HG03571 (cell line): ENCODE measurements at regions not wholly inside any gene's neighbourhood (a gene's known extent, or its start where the extent isn't known, plus 50 kb on each side); places are given as distances from the start of the nearest gene placed in this dataset.
"Not testable (repeated sequence)": the region's sequence is repeated elsewhere in the genome, so short reads cannot be mapped to it uniquely, and the experiment has no call there.

Experiments used
- ATAC-seq: cut with Tn5 transposase; IDR thresholded peaks from one replicate; pipeline ENCODE4 v1.9.1; 2021; ENCODE audit not compliant: unreplicated experiment

DNA sequence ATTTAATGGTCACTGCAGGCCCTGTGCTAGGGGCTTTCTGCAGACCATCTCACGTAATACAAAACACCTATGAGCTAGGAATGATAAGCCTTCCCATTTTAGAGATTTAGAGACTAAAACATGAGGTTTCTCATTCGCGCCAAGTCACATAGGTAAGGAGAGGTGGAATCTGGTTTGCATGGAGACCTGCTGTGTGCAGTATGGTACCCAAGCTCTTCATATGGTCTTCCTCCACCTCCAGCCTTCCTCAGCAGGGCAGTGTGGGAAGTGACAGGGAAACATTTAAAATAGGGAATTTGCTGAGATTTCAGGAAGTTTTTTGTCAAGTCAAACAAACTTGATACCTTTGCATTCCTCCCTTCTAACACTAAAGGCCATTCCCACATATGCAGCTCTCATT is 337.6 kb downstream of the IL20RB start:
- ATAC-seq: no peak

DNA sequence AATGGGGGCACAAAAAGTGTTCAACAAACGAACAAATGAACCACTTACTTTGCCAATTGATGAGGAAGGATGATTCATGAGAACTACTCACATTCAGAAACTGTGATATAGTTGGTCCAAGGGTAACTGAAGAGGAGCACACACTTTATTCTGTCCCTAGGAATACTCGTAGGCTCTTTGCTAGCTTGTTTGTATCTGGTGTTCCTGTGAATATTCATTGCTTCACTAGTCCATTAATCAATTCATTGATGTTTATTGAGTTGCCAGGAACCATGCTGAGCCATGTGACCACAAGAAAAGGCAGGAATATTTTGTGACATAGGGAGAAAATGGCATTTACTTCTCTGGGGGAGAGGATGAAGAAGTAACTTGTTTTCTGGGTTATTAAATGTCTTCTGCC is 338.3 kb downstream of the IL20RB start:
- ATAC-seq: no peak

DNA sequence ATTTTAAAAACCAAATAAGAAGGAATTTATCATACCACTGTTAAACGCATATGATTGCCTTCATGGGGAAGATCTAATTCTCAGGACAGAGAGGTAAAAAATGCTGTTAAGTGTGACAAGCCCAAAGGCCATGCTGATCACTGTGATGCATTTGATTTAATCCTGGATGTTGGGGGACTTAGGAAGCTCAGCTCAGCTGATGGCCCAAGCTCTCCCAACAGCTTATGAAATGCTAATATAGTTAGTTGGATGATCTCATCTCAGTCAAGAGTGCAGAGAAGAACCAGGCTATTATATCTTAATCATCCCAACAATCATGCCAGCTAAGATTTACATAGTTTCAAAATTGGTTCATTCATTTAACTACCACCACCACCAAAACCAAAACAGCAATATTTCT is 340.0 kb downstream of the IL20RB start:
- ATAC-seq: no peak

DNA sequence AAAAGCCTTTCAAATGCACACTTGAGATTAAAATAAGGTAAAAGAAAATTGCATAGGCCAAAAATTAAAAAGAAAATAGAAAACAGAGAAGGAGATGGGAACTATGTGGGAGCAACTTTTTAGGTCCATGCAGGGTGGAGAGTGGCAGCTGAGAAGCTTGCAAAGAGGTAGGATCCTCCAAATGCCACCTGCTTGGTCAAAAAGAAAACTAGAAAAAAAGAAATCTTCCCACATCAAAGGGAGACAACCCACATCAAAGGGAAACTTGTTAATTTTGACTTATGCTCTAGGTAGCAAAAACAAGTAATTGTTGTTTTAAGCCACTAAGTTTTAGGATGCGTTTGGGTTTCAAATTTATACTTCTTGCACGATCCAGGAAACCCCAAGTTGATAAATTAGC is 342.9 kb downstream of the IL20RB start:
- ATAC-seq: no peak

DNA sequence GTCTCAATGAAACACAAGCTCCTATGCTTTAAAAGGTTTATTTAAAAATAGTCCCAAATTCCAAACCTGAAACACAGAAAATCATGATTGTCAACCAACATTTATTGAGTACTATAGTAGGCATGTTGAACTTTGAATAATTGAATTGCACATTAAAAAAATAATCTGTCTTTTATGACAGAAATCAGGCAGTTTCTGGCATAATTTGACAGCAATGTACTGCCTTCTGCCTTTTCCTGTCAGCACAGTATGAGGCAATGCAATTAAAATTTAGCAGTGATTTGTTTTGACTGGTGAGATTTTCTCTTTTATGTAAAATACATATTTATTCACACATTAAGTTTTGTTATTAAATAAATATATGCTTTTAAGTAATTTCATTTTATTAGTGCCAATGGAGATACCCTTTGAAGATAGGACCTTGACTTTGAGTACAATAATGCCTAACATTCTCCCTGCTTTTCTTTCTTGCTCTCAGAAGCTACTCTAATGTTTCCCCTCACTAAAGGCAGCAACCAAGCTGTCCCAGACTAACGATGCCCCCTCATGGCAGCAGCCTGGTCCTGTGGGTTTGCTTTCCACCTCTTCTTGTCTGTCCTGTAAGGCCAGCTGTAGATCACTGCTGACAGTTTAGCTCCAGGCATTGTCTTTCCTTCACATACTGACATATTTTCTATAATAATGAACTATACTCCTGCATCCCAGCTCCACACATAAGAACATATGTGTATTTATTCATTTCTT is 346.7 kb downstream of the IL20RB start:
- no peak for ATAC-seq

DNA sequence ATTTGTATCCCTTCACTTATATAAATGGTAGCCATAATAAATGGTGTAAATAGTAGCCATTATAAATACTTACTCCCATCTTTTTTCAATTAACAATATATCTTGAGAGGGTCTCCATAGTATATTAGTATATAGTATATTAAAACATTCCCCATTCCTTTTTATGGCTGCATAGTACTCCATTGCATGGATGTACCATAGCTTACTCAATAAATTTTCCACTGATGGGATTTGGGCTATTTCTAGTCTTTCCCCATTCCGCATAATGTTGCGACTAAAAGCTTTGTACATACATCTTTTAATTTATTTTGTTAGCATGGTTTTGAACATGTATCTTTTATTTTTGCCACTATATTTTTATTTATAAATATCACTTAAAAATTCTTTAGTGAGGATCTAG is 366.3 kb downstream of the IL20RB start:
- no peak for ATAC-seq

DNA sequence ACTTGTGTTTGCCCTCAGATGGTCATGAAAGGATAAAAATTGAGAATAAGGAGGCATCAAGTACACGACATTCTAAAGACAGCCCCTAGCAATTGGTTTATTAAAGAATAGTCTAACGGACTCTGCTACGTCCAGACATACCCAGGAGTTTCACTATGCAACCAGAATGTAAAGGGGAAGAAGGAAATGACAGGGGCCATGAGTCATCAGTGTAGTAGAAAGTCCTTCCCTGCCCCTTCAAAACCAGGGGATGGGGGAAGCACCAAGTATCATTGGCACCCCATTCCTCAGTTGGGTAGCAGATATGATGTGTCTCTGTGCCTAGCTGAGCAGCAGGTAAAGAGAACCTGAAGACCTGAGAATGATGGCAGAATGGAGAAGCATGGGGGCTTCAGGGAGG is 367.4 kb downstream of the IL20RB start:
- no peak for ATAC-seq

DNA sequence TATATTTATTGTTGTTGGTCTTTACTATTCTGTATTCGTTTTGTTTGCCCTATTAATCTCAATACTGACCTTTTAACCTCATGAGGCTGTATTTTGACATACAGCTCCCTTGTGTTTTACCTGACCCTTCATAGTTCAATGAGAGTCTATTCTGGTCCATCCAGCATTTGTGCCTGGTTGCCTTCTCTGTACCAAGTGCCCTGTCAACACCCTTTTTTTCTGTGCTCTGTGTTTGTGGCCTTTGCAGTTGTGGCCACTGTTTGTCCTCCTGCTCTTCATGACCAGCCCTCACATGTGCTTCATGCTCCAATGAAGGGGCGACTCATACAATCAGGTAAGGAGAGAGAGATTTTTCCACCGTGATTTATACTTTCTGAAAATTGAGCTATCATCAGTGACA is 368.2 kb downstream of the IL20RB start:
- ATAC-seq: no peak

DNA sequence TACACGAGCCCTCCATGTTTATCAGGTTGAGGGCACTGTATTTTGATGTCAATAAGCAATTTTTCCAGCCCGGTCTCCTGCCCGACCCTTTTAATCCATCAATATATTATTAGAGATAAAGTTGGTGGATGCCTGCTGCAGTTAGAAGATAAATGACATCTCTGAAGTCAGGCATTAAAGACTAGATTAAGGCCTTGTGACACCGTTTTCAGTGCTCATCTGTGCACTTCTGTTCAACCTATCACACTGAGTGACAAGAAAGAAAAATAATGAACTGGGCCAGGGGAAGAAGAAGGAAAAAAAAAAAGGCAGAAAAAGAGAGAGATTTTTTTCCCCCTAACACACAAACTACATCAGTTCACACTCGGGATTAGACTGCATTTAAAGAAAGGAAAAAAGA is 371.8 kb downstream of the IL20RB start:
- ATAC-seq: no peak

DNA sequence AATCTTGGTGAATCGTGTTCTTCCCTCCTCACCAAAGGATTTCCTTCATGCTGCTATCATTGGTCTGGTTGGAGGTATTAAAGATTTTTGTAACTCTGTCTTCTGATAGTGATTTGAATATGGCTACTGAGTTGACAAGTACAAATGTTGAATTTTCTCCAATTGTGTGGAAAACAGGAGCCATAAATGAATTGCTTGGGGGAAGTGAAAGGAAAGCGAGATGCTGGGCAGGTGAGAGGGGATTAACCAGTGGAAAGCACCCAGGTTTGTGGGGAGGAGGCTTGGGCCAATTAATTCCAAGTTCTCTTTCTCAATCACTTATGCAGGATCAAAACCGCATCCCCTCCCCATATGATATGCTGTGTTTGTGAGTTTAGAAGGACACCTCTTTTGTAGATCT is 372.5 kb downstream of the IL20RB start:
- ATAC-seq: no peak

DNA sequence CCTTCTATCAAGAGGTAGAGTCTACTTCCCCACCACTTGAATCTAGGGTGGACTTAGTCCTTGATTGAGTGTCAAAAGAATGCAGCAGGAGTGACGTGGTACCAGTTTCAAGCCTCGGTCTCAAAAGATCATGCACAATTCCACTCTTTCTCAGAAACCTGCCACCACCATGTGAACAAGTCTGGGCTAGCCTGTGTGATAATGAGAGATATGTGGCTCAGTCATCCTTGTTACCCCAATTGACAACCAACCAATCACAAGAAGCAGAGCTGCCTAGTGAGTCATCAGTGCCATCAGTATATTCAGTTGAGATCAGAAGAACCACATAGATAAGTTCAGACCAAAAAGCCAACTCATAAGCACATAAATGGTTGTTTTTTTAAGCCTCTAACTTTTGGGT is 374.5 kb downstream of the IL20RB start:
- ATAC-seq: no peak

DNA sequence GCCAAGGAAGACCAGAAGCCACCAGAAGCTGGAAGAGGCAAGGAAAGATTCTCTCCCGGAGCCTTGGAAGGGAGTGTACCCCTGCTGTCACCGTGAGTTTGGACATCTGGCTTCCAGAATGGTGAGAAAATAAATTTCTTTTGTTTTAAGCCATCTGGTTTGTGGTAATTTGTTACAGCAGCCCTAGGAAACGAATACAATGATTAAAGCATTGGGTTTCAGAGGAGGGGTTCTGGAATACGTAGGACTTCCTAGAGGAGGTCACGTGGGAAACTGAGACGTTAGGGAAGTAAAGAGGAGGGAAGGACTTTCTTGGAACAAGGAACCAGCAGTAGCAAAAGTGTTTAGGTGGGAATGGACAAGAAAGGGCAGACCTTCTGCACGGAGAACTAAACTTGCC is 377.7 kb downstream of the IL20RB start:
- ATAC-seq: no peak

DNA sequence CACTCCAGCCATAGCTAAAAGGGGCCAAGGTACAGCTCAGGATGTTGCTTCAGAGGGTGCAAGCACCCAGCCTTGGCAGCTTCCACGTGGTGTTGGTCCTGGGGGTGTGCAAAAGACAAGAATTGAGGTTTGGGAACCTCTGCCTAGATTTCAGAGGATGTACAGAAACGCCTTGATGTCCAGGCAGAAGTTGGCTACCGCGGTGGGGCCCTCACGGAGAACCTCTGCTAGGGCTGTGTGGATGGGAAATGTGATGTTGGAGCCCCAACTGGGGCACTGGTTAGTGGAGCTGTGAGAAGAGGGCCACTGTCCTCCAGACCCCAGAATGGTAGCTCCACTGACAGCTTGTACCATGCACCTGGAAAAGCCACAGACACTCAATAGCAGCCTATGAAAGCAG is 380.6 kb downstream of the IL20RB start:
- not testable (repeated sequence) for ATAC-seq

DNA sequence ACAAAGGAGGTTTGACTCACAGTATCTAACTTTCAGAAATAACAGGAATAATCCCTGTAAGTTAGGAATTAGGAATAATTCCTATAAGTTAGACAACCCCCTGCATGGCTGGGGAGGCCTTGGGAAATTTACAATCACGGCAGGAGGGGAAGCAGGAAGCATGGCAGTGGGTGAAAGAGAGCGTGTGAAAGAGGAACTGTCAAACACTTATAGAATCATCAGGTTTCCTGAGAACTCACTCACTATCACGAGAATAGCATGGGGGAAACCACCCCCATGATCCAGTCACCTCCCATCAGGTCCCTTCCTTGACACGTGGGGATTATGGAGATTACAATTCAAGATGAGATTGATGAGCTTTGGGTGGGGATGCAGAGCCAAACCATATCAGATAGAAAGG is 385.5 kb downstream of the IL20RB start:
- ATAC-seq: no peak

DNA sequence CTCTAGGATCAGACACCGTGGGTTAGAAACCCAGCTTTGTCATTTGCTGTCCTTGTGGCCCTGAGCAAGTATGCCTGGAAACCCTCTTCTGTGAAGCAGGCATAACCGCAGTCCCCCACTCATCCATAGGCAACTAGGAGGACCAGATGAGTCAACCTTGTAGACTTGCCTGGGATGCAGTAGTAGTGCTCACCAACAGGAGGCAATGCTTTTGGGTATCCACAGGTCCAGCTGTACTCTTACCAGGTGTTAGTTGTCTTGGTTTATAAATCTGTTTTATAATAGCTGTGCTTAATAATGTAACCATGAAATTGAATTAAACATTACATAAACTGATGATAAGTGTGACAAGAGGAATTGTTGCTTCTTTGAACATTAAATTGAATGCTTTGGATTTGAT is 389.3 kb downstream of the IL20RB start:
- no peak for ATAC-seq

DNA sequence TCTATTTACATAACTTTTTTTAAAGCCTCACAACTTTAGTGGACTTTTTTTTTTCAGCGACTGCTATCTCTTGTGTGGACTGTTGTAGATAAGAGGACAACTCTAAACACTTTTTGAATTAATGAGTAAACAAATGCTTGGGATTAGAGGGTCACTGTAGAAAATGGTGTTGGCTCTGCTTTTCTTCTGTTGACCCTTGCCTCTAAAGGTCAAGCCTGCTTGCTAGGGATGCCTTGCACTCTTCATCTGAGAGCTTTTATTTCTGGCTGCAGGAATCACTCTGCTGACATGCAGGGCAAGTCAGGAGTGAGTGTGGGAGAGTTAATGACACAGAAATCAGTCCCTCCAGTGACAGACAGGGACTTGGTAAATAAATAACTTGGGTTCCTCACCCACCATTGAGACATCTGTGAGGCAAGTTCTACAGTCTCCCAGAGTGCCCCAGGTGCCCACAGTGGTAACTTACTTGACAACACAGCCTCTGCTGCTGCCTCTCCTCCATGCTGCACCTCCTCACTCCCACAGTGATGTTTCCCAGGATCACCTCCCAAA is 390.1 kb downstream of the IL20RB start:
- no peak for ATAC-seq

DNA sequence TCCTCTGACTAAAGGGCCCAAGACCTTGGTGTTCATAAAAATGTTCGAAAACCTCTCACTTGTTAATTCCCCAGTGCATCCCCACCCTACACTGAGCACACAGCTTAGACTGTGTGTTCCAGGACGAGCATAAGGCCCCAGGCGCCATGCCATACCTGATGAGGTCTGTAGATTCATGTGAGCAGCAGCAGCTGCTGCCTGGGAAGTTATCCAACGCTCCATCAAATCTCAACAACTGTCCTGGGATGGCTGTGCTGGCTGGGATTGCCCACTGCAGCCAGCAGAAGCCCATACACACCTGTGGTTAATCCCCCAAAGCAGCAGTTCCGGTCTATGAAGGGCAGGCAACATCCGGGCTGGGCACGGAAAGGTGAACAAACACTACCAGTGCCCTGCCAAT is 391.2 kb downstream of the IL20RB start:
- ATAC-seq: no peak

DNA sequence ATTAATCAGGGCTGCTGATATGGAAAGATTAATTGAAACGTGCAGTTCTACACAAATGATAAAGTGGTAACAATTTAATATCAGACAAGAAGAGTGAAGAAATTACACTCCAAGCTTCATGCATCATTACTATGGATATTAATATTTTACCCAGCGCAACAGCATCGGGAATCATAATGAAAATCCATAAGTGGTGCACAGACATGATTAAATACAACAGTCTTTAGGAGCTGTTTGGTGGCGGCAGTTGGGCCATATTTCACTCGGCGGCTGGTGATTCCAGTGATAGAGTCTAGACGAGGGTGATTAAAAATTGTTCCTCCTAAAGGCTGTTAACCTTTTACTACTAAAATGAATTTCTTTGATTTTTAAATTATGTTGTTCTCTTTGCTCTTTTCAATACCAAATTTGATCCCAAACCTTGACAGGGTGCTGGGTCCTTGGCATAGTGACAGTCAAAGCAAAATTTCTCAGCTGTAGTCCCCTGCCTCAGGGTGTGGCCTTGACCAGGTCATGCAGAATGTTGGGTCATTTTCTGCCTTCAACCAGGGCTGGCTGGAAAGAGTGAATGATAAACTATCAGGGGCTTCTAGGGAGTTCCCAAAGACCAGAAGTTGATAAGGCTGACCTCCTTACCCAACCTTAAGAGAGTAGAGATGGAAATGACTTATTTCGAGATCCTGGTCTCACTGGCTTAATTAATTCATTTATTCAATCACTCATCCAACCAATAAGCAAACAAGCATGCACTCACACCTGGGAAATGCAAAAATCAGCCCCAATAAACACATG is 392.0 kb downstream of the IL20RB start:
- ATAC-seq: peak; percentile 64

DNA sequence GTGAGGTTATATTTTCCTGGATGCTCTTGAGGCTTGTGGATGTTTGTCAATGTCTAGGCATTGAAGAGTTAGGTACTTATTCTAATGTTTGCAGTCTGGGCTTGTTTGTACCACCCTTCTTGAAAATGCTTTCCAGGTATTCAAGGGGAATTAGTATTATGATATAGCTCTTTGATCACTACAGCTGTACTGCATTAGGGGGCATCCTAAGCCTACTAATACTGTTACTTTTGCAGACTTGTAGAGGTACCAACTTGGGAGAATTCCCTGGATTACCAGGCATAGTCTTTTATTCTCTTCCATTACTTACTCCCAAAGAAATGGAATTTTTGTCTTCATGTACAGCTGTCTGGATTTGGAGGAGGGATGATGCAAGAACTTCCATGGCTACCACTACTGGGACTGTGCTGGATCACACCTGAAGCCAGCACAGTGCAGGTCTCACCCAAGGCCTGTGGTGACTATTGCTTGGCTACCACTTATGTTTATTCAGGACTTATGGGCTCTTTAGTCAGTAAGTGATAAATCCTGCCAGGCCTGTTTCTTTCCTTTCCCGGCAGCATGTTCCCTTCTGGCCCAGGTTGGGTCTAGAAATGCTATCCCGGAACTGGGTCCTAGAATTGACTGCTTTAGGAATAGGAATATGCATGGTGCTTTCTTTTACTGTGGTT is 402.9 kb downstream of the IL20RB start:
- ATAC-seq: no peak

DNA sequence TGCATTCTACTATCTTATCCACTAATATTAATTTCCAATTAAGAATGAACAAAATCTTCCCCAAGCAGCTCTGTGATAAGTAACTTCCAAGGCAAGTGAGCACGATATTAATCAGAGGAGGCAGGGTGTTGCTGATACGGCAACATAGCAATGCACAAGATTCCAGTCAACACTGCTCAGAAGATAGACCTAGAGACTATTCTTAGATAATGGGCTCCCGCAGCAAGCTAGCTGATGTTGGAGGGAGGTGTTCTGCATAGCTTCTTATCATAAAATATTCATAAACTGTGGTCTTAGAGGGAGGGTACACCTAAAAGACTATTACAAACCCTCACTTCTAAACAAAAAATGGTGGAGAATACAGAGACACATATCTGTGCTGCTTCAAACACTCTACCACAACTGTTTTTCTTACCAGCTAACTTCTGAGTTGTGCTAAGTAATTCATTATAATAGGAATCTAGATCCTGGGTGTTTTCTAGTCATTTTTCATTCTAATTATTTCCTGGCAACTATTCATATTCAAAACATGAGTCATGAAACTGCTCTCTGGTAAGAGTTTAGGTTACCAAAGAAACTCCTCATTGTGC is 382.0 kb upstream of the SOX14 start:
- ATAC-seq: no peak

DNA sequence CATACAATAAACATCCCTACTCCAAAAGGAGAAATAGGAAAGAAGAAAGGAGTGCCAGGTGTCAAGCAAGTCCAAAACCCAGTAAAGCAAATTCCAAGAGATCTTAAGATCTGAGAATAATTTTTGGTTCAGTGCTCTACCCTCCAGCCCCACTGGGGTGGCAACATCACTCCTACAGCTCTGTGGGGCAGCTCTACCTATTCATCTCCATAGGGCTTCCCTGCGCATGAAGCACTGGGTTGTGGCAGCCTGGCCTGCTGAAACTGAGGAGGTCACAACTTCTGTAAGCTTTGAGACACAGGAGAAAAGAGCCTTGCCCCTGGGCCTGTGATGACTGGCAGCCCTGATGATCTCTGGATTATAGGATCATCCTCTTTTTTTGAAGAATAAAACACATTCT is 378.2 kb upstream of the SOX14 start:
- no peak for ATAC-seq
